HCT116 (cell line): ENCODE measurements at regions not wholly inside any gene's neighbourhood (a gene's known extent, or its start where the extent isn't known, plus 50 kb on each side); places are given as distances from the start of the nearest gene placed in this dataset.

Experiments used
- ATAC-seq: fragments of 200-7000 bp; cut with Tn5 transposase; 2 replicates; pipeline ENCODE4 v1.9.1; 2020; ENCODE audit warnings: mild to moderate bottlenecking, moderate library complexity
- BruUV-seq: library from RNA; stranded (reverse); fragments of 400-500 nt; replicated peaks from 2 replicates; lab custom pipeline; 2021; lab: Mats Ljungman, UMichigan
- CTCF ChIA-PET: fragments of 300-600 bp; sonication (Branson Sonifier 250); formaldehyde crosslinking; loops from one replicate; lab custom pipeline; 2021; ENCODE audit warnings: antibody characterized with exemption; lab: Charles Lee
- POLR2A ChIA-PET: fragments of 300-600, 350-600 bp; sonication (Branson Sonifier 250); formaldehyde crosslinking; loops from one replicate; lab custom pipeline; 2021; ENCODE audit warnings: antibody characterized with exemption; lab: Charles Lee
- RAD21 ChIA-PET, 2 experiments: fragments of 300-600 bp; sonication (Branson Sonifier 250); formaldehyde crosslinking; loops; one replicate each; lab custom pipeline; 2023; ENCODE audit warnings: low total read pairs in 2 of 2; ENCODE audit not compliant: uncharacterized antibody in 2 of 2, unreplicated experiment in 2 of 2, low non-redundant PET in 1 of 2; lab: Charles Lee
- DNase-seq: peaks from one replicate; pipeline ENCODE4 v3.0.0-alpha.2; 2010; ENCODE audit warnings: low read depth, low spot score
- H2AFZ ChIP-seq: fragments of 200-600 bp; shearing (Covaris generic), sonication (generic); 2 replicates; pipeline ENCODE4 v1.6.1; 2017; ENCODE audit warnings: low read depth, mixed run types, mixed read lengths, antibody characterized with exemption, low read length; ENCODE audit not compliant: poor library complexity, severe bottlenecking
- H3K27ac ChIP-seq: 2 replicates; pipeline ENCODE4 v1.5.1; 2012; ENCODE audit warnings: low read depth, low read length
- H3K27me3 ChIP-seq: fragments of 200-600 bp; sonication (generic); 2 replicates; pipeline ENCODE4 v1.6.1; 2016; ENCODE audit warnings: mixed run types, low read length, mixed read lengths; ENCODE audit not compliant: insufficient read depth
- H3K36me3 ChIP-seq, 2 experiments: fragments of 200-500 bp in 1 of 2; fragments of 200-600 bp in 1 of 2; sonication (Bioruptor generic) in 1 of 2; sonication (generic) in 1 of 2; 2 replicates each; pipeline versions ENCODE4 v1.5.1 to v1.6.1; 2014 to 2016; ENCODE audit warnings: low read length in 2 of 2, inconsistent platforms in 1 of 2, mixed read lengths in 1 of 2, mixed run types in 1 of 2; ENCODE audit not compliant: insufficient read depth in 2 of 2, control insufficient read depth in 1 of 2
- H3K4me1 ChIP-seq, 2 experiments: fragments of 200-600 bp in 1 of 2; sonication (generic) in 1 of 2; 2 replicates each; pipeline versions ENCODE4 v1.5.1 to v1.6.1; 2012 to 2017; ENCODE audit warnings: low read length in 2 of 2, inconsistent platforms in 1 of 2, mild to moderate bottlenecking in 1 of 2, mixed read lengths in 1 of 2, mixed run types in 1 of 2, moderate library complexity in 1 of 2; ENCODE audit not compliant: insufficient read depth in 2 of 2, control insufficient read depth in 1 of 2
- H3K4me2 ChIP-seq: fragments of 200-600 bp; sonication (generic); 2 replicates; pipeline ENCODE4 v1.6.1; 2017; ENCODE audit warnings: mixed run types, low read length, mixed read lengths
- H3K4me3 ChIP-seq, 2 experiments: fragments of 200-600 bp in 1 of 2; sonication (generic) in 1 of 2; replicated peaks in 1 of 2; 2 replicates each; pipeline ENCODE4 v1.5.1; 2011 to 2016; ENCODE audit warnings: low read length in 2 of 2, control low read depth in 1 of 2, low read depth in 1 of 2, mild to moderate bottlenecking in 1 of 2, mixed read lengths in 1 of 2, mixed run types in 1 of 2
- H3K79me2 ChIP-seq: fragments of 200-600 bp; sonication (generic); 2 replicates; pipeline ENCODE4 v1.6.1; 2017; ENCODE audit warnings: mild to moderate bottlenecking, mixed run types, low read length, moderate library complexity, mixed read lengths; ENCODE audit not compliant: insufficient read depth
- H3K9ac ChIP-seq: fragments of 200-600 bp; sonication (generic); 2 replicates; pipeline ENCODE4 v1.6.1; 2016; ENCODE audit warnings: low read length, mixed read lengths
- H3K9me2 ChIP-seq: fragments of 200-600 bp; sonication (generic), shearing (Covaris generic); 2 replicates; pipeline ENCODE4 v1.6.1; 2017; ENCODE audit warnings: mixed run types, mild to moderate bottlenecking, moderate library complexity; ENCODE audit not compliant: insufficient read depth
- H3K9me3 ChIP-seq, 2 experiments: fragments of 200-500 bp in 1 of 2; fragments of 200-600 bp in 1 of 2; sonication (Bioruptor generic) in 1 of 2; sonication (generic) in 1 of 2; 2 replicates each; pipeline ENCODE4 v1.6.1; 2014 to 2017; ENCODE audit warnings: low read length in 2 of 2, mixed read lengths in 2 of 2, inconsistent platforms in 1 of 2, low read depth in 1 of 2, mild to moderate bottlenecking in 1 of 2, mixed run types in 1 of 2, moderate library complexity in 1 of 2; ENCODE audit not compliant: control insufficient read depth in 1 of 2, insufficient read depth in 1 of 2
- H4K20me1 ChIP-seq: fragments of 200-600 bp; sonication (generic), shearing (Covaris generic); 2 replicates; pipeline ENCODE4 v1.6.1; 2017; ENCODE audit warnings: mixed run types, mild to moderate bottlenecking, moderate library complexity; ENCODE audit not compliant: insufficient read depth
- ATF3 ChIP-seq: IDR thresholded peaks from 2 replicates; pipeline ENCODE4 v1.6.1; 2012
- CEBPB ChIP-seq: IDR thresholded peaks from 2 replicates; pipeline ENCODE4 v1.6.1; 2012; ENCODE audit warnings: low read depth
- CTCF ChIP-seq, 3 experiments: fragments of 200-600 bp in 1 of 3; sonication (generic) in 1 of 3; IDR thresholded peaks in 2 of 3; conservative IDR thresholded peaks in 1 of 3; 2 replicates each; pipeline ENCODE4 v1.5.1; 2012 to 2017; ENCODE audit warnings: low read depth in 2 of 3, low read length in 2 of 3, antibody characterized with exemption in 1 of 3, borderline replicate concordance in 1 of 3, control low read depth in 1 of 3, mild to moderate bottlenecking in 1 of 3, mixed read lengths in 1 of 3, mixed run types in 1 of 3, moderate library complexity in 1 of 3; ENCODE audit not compliant: insufficient read depth in 1 of 3
- EGR1 ChIP-seq: IDR thresholded peaks from 2 replicates; pipeline ENCODE4 v1.6.1; 2012; ENCODE audit warnings: low read depth
- FOSL1 ChIP-seq: IDR thresholded peaks from 2 replicates; pipeline ENCODE4 v1.6.1; 2012; ENCODE audit warnings: low read depth
- JUND ChIP-seq: IDR thresholded peaks from 2 replicates; pipeline ENCODE4 v1.6.1; 2012
- REST ChIP-seq: IDR thresholded peaks from 2 replicates; pipeline ENCODE4 v1.6.1; 2012; ENCODE audit warnings: low read depth
- SP1 ChIP-seq: IDR thresholded peaks from 2 replicates; pipeline ENCODE4 v1.6.1; 2012; ENCODE audit warnings: low read depth
- SRF ChIP-seq: IDR thresholded peaks from 2 replicates; pipeline ENCODE4 v1.6.1; 2012; ENCODE audit warnings: low read depth
- TCF7L2 ChIP-seq: IDR thresholded peaks from 2 replicates; pipeline ENCODE4 v1.7.0; 2011; ENCODE audit warnings: borderline replicate concordance, inconsistent platforms; ENCODE audit not compliant: insufficient read depth, insufficient read length; ENCODE audit errors: extremely low read depth
- ZNF274 ChIP-seq: fragments of 200-500 bp; sonication (Bioruptor generic); IDR thresholded peaks from 2 replicates; pipeline ENCODE4 v1.6.1; 2014; ENCODE audit warnings: mild to moderate bottlenecking, low read depth, low read length, inconsistent platforms
- intact Hi-C: fragments of 100-400 bp; cut with micrococcal nuclease; formaldehyde crosslinking; loops from 2 replicates; pipeline ENCODE4 v1.10.0; 2022

- RAD21 ChIA-PET = no interaction called here
- peaks cover 0 to 44% of the 10 kb centered on the region in 2 experiments; a peak in 3 of 4 replicates for H3K4me1 ChIP-seq
- DNase-seq = peak; percentile 18
- no peaks in the 10 kb centered on the region for H3K9me3 ChIP-seq
- H3K9ac ChIP-seq = no peak overlapping the region
- H4K20me1 ChIP-seq = no peaks in the 10 kb centered on the region
- no peaks in the 10 kb centered on the region for H3K79me2 ChIP-seq
- TF ChIP-seq FOSL1 (peak; percentile 68), REST (no peak), CTCF (IDR thresholded peaks at IDR 0.05 in 2 of 3, conservative IDR thresholded peaks at IDR 0.05 in 1 of 3; ENCODE audit: borderline replicate concordance in 1 of 3, insufficient read depth in 1 of 3, low read depth in 2 of 3, low read length in 2 of 3) (no peak), ATF3 (no peak), SP1 (peak; percentile 38; the same call in 1 of the 2 replicates), SRF (no peak), EGR1 (no peak), CEBPB (peak; percentile 42; the same call in 1 of the 2 replicates), JUND (peak; percentile 36; the same call in 1 of the 2 replicates), TCF7L2 (no peak), ZNF274 (no peak)
- TF ChIP-seq, all 23 proteins: peak for 4
- H3K36me3 ChIP-seq = no peaks in the 10 kb centered on the region
- no peaks in the 10 kb centered on the region for H3K27me3 ChIP-seq
- ChIA-PET POLR2A (no interaction called here), CTCF (no interaction called here)
- no peak overlapping the region for H2AFZ ChIP-seq
- no peaks in the 10 kb centered on the region for H3K9me2 ChIP-seq
- no TSS peak for BruUV-seq
- intact Hi-C loops = no loop called here
- no peak overlapping the region for H3K4me3 ChIP-seq
- ATAC-seq = peak; percentile 29; the same call in 1 of the 2 replicates
- H3K27ac ChIP-seq = peak overlapping the region; percentile 31; the same call in 1 of the 2 replicates
- H3K4me2 ChIP-seq = peak overlapping the region; percentile 27; the same call in 1 of the 2 replicates
Observed at GRCh38 chr13:83618966-83619365, 263.3 kb downstream of the SLITRK1 start.
